Hindlimb muscle (tissue), 1 donor: ENCODE measurements at regions not wholly inside any gene's neighbourhood (a gene's known extent, or its start where the extent isn't known, plus 50 kb on each side); places are given as distances from the start of the nearest gene placed in this dataset.
"Not testable (repeated sequence)": the region's sequence is repeated elsewhere in the genome, so short reads cannot be mapped to it uniquely, and the experiment has no call there.

Experiments used
- DNase-seq: peaks from one replicate; pipeline ENCODE4 v3.0.0-alpha.2; 2013

DNA sequence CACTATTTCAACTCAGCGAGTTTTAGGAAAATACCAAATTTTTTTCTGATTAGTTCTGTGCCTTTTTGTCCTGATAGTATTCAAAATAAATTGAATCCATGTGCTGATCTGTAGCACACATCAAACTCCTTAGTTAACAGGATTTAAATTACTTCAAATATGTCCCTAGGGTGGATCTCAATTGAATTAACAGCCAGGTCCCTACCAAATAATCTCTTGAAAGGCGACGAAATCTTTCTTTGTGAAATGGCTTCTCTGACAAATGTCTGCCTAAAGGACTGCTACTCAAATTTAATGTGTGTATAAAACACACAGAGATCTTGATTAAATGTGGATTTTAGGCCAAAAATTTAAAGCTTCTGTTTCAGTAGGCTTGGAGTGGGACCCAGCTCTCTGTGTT, 989.6 kb upstream of the KCND2 start:
- no peak for DNase-seq

DNA sequence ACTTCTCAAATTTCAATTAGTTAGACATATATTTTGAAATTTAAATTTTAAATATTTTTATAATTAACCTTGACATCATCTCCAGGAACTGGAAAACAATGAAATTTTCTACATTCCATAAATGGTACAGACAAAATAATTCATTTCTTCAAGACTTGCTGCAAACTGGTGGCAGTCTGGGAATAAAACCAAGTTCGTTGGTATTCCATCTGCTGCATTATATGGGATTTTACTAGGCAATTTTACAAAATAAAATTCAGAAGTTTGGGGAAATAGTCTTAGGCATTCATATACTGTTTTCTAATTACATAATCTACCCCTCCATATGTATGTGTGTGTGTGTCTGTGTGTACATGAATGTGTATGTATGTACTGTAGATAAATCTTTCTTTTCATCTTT, 984.6 kb upstream of the KCND2 start:
- no peak for DNase-seq

DNA sequence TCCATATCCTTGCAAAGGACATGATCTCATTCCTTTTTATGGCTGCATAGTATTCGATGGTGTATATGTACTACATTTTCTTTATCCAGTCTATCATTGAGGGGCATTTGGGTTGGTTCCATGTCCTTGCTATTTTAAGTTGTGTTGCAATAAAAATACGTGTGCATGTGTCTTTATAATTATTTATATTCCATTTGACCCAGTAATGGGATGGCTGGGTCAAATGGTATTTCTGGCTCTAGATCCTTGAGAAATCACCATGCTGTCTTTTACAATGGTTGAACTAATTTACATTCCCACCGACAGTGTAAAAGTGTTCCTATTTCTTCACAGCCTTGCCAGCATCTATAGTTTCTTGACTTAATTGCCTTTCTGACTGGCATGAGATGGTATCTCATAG, 972.6 kb upstream of the KCND2 start:
- not testable (repeated sequence) for DNase-seq

DNA sequence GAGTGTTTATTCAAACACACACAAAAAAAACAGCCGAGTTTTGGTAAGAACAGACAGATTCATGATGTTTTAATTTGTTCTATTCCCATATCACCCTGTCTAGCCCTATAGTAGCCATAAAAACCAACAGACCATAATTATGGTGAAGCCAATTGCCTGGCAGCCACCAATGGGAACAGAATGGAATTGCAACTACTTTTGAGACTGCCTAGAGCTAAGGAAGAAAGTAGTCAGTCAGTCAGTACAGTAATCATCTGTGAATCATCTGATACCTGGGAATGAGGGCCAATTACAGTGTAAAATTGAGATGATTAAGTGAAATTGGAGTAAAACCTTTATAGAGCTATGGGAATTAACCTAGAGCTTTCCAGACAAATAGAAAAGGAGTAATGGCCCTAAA, 952.7 kb upstream of the KCND2 start:
- no peak for DNase-seq

DNA sequence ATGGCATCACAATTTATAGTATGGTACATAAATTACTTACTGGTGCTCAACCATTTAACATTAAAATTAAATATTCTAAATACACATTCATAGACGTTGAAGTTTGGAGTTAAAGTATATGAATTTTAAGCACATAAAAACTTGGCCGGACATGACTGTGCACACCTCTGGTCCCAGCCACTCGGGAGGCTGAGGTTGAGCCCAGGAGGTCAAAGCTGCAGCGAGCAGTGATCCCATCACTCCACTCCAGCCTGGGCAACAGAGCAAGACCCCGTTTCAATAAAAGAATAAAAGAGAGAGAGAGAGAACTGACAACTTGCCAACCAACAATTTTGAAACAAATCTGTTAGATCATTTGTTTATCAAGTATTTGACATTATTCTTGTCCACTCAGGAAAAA, 943.3 kb upstream of the KCND2 start:
- DNase-seq: no peak

DNA sequence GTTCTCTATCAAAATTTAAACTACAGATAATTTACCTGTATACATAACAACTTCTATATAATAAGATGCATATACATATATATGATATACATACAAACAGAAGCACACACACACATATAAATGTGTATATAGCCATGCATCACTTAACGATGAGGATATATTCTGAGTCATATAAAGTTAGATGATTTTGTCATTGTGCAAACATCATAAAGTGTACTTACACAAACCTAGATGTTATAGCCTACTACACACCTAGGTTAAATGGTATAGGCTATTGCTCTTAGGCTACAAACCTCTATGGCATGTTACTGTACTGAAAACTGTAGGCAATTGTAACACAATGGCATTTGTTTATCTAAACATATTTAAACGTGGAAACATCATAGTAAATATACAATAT, 937.6 kb upstream of the KCND2 start:
- DNase-seq: no peak

DNA sequence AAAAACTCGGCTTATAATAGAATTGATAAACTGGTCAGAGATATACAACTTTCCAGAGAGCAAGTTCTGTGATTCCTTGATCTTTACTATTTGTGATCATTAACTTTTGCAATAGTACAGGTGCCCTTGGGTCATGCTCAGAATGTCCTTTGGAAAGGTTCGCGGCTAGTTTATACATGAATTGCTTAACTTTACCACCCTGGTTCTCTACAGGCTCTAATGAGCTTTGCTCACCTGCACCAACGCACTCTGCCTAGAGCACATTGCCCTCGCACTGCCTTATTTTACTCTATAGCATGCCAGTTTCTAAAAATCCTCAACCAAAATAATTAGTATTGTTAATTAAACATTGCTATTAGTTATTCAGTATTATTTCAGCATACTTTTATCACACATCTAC, 931.2 kb upstream of the KCND2 start:
- DNase-seq: no peak

DNA sequence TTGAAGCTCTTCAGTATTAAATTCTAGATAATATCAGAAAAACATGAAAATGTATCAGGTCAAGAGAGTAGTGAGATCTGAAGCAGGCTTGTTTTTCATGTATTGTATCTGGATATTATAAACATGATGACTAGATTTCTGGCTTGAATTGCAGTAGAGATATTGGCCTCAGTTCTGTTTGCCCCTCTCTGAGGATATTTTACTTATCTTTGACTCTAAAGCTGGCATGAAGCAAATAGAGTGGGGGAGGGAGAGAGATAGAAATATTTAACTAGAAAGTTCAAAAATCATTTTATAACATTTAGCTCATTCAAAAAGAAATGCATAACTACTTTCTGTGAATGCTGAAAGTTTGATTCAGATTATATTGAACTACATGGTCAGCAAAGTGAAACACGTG, 929.7 kb upstream of the KCND2 start:
- DNase-seq: no peak

DNA sequence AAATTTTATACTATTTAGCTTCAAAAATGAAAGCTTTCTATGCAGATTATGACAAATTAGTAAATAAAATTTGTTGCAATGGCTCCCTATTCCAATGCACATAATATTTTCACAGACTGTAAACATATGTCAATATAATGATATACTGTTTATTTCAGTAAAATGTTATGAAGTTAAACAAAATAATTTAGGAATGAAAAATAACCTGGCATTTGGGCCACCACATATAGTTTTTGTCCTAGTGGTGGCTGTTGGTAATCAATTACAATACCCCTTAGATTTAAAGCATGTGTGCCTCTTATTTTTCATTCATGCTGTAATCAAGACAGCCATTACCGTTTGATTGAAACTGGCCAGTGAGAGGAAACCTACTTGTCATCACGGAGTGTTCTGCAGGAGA, 928.5 kb upstream of the KCND2 start:
- no peak for DNase-seq

DNA sequence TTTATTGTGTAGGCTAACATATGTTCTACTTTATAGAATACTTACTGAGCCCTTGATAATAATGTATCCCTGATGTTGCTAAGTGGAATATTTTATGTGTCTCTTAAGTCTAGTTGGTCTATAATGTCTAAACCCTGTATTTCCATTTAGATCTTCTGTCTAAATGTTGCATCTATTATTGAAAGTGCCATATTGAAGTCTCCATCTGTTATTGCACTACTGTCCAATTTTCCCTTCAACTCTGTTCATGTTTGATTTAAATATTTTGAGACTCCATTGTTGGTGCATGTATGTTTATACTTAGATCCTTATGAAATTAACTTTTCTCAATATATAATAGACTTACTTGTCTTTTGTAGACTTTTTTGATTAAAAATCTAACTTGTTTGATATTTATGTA, 924.5 kb upstream of the KCND2 start:
- no peak for DNase-seq

DNA sequence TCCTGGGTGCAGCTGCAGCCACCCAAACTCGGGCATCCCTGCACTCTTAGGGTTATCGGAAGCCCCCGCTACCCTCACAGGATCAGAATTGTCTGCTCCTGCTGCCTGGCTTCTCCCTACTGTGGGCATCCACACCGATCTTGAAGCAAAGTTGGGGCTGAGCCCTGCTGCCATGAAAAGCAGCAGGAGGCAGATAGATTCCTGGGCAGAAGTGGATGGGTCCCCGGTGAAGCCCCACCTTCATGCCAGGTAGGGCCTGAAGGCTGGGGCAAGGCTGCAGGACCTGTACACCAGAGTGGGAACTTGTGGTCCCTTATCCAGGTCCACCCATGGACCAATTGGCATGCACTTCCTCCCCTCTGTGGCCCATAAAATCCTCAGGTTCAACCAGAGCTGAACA, 922.6 kb upstream of the KCND2 start:
- DNase-seq: no peak

DNA sequence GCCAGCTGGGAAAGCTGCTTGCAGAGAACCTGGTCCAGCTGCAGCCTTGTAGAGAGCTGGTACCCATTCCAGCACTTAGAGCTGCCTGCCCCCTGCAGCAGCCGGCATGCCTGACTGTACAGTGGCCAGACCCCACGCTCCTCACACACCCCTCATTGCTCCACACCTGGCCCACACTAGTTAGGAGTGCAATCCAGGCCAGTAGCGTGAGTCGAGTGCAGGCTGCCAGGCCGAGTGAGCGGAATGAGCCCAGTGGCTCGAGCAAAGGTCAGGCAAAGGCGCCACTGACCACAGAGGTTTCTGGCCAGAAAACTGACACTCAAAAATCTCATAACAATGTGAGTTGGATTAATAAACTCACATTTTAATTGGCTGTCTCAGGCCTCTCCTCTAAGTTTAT, 921.7 kb upstream of the KCND2 start:
- no peak for DNase-seq

DNA sequence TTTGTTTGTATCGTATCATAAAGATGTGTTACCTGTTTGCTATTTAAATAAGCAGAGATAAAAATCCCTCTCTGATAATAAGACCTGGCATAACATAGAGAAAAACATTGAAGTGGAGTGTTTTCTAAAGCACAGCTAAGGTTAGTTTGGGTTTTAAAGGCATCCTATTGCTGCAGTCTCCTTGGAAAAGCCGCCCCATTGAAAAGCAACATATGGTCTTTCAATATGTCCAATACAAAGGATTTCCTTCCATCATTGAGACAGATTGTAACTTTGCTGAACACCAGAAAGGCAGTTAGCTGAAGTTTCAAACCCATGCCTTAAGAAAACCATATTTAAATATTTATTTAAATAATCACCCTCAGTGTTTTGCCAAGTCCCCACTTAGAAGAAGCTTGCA, 898.5 kb upstream of the KCND2 start:
- no peak for DNase-seq

DNA sequence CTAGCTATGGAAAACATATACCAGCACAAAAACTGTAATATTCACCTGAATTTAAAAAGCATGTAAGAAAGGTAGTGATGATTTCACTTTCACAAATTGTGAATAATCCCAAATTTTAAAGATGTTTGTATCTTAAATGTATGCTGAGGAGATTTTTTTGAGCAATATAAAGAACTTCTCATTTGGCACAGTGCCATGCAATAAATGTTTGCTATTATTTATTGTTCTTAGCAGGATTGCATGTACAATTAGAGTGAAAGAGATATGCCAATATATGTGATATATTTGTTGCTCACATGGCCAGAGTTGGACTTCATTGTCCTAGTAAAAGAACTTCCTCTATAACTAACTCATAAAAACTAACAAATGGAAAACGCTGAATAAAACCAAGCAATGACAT, 895.1 kb upstream of the KCND2 start:
- no peak for DNase-seq

DNA sequence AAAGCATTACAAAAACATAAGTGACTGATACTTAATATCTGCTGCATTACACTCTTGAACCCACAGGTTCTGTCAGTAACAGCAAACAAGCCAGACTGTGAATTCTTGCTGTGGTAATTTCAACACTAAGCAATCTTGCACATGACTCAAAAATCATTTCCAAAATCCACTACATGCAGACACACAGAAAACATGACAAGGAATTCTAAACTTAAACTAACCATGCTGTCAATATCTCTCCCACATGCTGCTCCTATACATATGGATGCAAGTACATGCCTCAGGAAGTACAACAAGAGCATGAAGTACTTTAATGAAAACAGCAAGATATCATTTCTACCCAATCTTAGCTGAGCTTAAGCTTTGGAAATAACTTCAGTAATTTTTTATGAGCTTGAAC, 890.2 kb upstream of the KCND2 start:
- no peak for DNase-seq

DNA sequence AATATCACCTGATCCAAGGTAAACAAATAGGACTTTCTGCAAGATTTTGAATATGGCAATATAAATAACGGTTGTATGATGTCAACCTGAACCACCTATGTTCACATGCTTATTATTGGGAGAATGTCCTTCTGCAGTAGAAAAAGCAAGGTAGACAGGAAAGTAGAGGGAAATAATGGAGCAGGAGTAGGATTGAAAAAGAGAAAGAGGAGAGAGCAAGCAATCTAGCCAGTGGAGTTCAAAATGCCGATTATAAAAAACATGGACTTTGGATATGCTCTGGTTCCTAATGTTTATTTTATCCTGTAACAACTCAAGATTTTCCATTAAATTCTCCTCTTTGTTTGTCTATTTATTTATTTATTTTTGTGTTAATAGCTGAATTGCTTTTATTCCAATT, 878.0 kb upstream of the KCND2 start:
- no peak for DNase-seq

DNA sequence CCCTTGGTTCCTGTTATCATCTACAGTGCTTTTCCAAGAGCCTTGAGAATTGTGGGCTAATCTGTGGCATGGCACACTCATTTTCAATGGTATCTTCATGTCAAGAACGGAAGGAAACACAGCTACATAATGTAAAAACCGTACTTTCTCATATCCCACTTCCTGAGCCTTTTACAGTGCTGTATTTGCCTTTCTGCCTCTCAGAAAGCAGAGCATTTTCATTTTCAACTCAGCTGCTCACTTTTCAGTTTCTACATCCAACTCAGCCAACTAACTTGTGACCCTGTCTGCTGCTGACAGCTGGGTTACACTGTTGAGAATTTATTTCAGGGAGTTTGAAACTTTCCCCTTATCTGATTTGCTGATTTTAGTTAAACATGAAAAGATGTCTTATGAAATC, 875.8 kb upstream of the KCND2 start:
- DNase-seq: no peak

DNA sequence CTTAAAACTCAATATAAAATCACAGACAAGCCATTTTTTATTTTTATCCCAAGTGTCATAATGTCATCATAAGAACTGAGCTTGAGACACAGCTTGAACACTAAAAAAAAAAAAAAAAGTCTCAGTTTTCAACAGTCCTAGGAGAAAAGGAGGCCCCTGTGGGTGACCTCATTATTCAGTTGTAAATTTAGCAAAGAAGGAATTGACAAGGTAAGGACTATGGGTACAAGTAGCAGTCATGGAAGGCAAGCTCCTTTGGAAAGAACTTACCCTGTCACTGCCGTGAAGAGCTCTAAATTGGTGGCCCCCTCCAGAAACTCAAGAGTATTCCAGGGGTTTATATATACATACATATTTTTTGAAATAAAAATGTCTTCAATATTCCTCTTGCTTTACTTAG, 864.4 kb upstream of the KCND2 start:
- DNase-seq: no peak

DNA sequence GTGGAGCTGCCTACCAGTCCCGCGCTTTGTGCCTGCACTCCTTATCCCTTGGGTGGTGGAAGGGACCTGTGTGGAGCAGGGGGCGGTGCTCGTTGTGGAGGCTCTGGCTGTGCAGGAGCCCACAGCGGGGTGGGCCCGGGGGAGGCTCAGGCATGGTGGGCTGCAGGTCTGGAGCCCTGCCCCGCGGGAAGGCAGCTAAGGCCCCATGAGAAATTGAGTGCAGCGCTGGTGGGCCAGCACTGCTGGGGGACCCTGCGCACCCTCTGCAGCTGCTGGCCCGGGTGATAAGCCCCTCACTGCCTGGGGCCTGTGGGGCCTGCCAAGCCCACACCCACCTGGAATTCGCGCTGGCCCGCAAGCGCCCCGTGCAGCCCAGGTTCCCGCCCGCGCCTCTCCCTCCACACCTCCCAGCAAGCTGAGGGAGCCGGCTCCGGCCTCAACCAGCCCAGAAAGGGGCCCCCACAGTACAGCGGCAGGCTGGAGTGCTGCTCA, 859.6 kb upstream of the KCND2 start:
- no peak for DNase-seq

DNA sequence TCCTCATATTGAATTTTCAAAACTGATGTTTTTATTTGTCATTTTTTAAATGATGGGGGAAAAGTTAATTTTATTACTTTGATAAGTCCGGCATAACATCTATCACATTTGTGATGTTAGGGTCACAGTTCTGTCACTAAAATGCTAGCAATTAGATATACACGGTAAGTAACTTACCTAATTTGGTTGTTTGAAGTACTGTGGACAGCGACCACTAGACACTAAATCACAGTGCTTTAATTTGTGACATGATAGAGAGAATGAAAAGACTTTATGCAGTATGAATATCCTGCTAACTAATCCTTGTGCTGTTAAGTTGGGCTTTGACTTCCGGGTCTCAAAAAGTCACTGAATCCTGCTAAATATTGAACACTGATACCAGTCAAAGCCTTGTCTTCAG, 857.3 kb upstream of the KCND2 start:
- DNase-seq: no peak

DNA sequence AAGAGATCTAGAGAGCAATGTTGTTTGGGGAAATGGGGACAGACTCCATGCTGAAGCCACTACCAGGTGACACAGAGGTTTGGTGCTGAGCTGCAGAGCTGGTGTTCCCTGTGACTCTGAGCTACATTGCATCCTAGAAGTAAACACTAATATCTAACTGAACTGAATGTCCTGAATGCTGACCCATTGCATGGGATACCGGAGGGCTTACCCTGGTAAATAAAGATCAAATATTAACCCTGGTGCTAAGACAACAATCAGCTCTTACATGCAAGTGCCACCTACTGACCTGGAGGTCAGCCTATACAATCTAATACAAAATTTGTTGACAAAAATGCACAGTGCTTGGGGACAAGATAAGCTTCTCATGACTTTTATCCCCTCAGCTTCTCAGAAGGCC, 851.3 kb upstream of the KCND2 start:
- no peak for DNase-seq

DNA sequence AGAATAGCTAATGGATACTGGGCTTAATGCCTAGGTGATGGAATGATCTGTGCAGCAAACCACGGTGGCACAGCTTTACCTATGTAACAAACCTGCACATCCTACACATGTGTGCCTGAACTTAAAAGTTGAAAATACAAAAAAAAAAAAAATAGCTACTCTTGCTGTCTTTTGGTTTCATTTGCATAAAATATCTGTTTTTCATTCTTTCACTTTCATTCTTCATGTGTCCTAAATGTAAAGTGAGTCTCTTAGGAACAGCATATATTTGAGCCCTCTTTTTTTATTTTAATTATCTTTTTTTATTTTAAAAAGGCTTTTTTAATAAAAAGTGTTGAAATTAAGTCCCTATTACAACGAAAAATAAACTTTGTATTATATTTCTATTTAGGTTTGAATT, 836.1 kb upstream of the KCND2 start:
- no peak for DNase-seq

DNA sequence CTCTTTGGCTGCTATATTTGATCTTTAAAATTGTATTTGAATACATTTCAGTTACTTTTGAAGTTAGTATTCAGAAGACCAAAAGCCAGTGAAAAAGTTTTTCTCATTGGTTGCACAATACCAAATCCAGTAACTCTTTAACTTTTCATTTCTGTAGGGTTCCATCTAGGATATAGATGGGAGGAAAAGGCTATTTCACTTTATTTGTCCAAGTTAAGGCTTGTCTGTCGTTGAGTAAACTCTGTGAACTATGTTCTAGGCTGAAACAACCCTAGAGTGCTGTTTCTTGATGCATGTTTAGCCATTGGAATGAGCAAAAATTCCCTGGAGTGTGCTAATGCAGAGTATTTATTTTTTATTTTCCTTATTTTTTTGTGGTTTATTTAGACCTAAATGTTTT, 834.7 kb upstream of the KCND2 start:
- DNase-seq: no peak

DNA sequence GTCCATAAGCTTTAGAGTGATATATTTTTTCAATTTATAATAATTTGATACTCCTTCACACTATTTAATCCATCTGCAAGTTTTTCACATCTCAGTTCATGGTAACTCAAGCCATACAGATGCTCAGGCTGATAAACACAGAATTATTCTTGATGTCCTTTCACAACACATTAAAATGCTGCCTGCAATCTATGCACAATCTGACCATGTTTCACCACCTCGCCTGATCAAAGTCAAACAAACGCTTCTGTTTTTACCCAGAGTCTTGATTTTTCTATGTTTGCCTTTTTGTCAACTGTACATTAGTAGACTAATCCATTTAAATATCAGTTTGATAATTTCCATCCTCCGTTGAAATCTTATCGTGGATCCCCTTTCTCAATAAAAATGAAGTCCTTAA, 833.8 kb upstream of the KCND2 start:
- DNase-seq: no peak

DNA sequence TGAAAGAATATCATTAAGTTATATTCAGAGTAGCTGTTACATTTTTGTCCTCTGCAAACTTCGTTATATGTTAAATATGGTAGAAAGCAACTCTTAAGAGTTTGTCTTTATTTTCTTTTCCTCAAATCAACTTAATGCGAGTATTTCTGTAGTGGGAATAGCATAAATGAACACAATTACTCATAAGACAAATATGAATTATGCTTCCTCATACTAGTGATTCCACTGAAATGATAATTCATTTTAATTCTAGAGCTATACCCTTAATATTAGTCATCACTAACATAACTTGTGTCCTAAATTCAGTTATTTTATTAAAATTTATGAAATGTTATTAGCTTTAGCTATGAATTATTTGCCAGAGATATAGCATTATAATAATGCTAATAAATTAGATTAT, 820.6 kb upstream of the KCND2 start:
- no peak for DNase-seq

DNA sequence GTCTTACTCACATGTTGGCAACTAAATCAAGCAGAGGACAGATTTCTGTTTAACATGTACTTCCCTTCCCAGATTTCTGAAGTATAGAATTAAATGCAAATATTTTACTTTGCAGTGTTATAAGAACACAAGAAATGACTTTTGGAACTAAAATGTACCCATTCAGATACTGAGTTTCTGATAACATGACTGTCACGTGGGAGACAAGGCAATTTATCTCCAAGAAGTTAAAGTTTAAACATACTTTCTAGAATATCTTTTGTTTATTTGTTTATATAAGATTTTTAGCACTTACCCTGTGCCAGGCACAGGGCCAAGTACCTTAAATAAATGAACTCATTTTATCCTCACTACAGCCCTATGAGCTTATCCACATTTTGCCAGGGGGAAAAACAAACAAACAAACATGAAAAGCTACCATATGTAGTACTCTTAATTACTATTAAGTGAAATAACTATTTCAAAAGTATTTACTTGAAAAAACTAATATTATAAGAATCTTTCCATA, 807.1 kb upstream of the KCND2 start:
- no peak for DNase-seq
